GM12878 (cell line): ENCODE measurements at regions not wholly inside any gene's neighbourhood (a gene's known extent, or its start where the extent isn't known, plus 50 kb on each side); places are given as distances from the start of the nearest gene placed in this dataset.

Experiments
- ATAC-seq: fragments of 200-7000 bp; cut with Tn5 transposase; 3 replicates; pipeline ENCODE4 v1.9.1; 2020; ENCODE audit warnings: mild to moderate bottlenecking, moderate library complexity
- BruUV-seq: library from RNA; stranded (reverse); fragments of 400-500 nt; replicated peaks from 2 replicates; lab custom pipeline; 2021; lab: Mats Ljungman, UMichigan
- CTCF ChIA-PET: fragments of 300-600 bp; sonication (Branson Sonifier 250); formaldehyde crosslinking; extraction: SDS; loops from one replicate; lab custom pipeline; 2021; ENCODE audit warnings: inconsistent platforms; lab: Yijun Ruan, JAX
- POLR2A ChIA-PET: fragments of 350-600 bp; formaldehyde crosslinking; extraction: SDS; loops from one replicate; lab custom pipeline; 2021; ENCODE audit warnings: inconsistent platforms; lab: Charles Lee
- RAD21 ChIA-PET: fragments of 300-600 bp; sonication (Branson Sonifier 250); formaldehyde crosslinking; loops from one replicate; lab custom pipeline; 2023; ENCODE audit warnings: antibody characterized with exemption; ENCODE audit not compliant: unreplicated experiment; lab: Charles Lee
- SMC1A ChIA-PET: fragments of 300-600 bp; sonication (Branson Sonifier 250); formaldehyde crosslinking; loops from one replicate; lab custom pipeline; 2023; ENCODE audit not compliant: unreplicated experiment, uncharacterized antibody; lab: Charles Lee
- DNase-seq: peaks from one replicate; pipeline ENCODE4 v3.0.0-alpha.2; 2011; ENCODE audit warnings: low read depth, low spot score
- FAIRE-seq: peaks from 3 replicates; lab custom pipeline; 2011; peaks lifted over from hg19 to GRCh38; lab: Jason Lieb, UNC
- H2AFZ ChIP-seq: 2 replicates; pipeline ENCODE4 v1.6.0; 2011; ENCODE audit warnings: low read depth, low read length, control low read depth; ENCODE audit not compliant: control insufficient read depth
- H3K27ac ChIP-seq: 2 replicates; pipeline ENCODE4 v1.5.1; 2011; ENCODE audit warnings: control low read depth; ENCODE audit not compliant: control insufficient read depth, insufficient read depth
- H3K27me3 ChIP-seq, 2 experiments: replicated peaks in 1 of 2; 2 replicates each; pipeline versions ENCODE4 v1.6.0 to v1.6.1; 2011; ENCODE audit warnings: low read length in 1 of 2; ENCODE audit not compliant: control insufficient read depth in 2 of 2, insufficient read depth in 2 of 2
- H3K36me3 ChIP-seq, 2 experiments: 2 replicates each; pipeline ENCODE4 v1.5.1; 2011; ENCODE audit warnings: low read length in 1 of 2; ENCODE audit not compliant: control insufficient read depth in 2 of 2, insufficient read depth in 2 of 2
- H3K4me1 ChIP-seq: 2 replicates; pipeline ENCODE4 v1.6.1; 2011; ENCODE audit warnings: mild to moderate bottlenecking, low read length, moderate library complexity, mixed read lengths; ENCODE audit not compliant: control insufficient read depth, insufficient read depth
- H3K4me2 ChIP-seq: 2 replicates; pipeline ENCODE4 v1.6.0; 2011; ENCODE audit warnings: control low read depth; ENCODE audit not compliant: control insufficient read depth, insufficient read depth
- H3K4me3 ChIP-seq: fragments of 200-600 bp; sonication (generic); 2 replicates; pipeline ENCODE4 v1.5.1; 2016
- H3K79me2 ChIP-seq: 2 replicates; pipeline ENCODE4 v1.6.0; 2011; ENCODE audit warnings: low read length; ENCODE audit not compliant: control insufficient read depth, insufficient read depth
- H3K9ac ChIP-seq: 2 replicates; pipeline ENCODE4 v1.8.0; 2011; ENCODE audit warnings: low read length, control low read depth, mixed read lengths; ENCODE audit not compliant: control insufficient read depth, insufficient read depth
- H3K9me3 ChIP-seq: replicated peaks from 3 replicates; pipeline ENCODE4 v1.5.1; 2011; ENCODE audit warnings: mild to moderate bottlenecking, low read length; ENCODE audit not compliant: control insufficient read depth, insufficient read depth
- H4K20me1 ChIP-seq: 2 replicates; pipeline ENCODE4 v1.6.0; 2011; ENCODE audit not compliant: control insufficient read depth, insufficient read depth
- ASH2L ChIP-seq: fragments of 300-600, 200-600 bp; sonication (generic); IDR thresholded peaks from 2 replicates; pipeline ENCODE4 v1.6.1; 2017; ENCODE audit warnings: low read depth, mild to moderate bottlenecking, borderline replicate concordance
- BACH1 ChIP-seq: fragments of 450-650 bp; IDR thresholded peaks from 2 replicates; pipeline ENCODE4 v1.6.1; 2017; ENCODE audit warnings: mild to moderate bottlenecking, borderline replicate concordance
- CREB1 ChIP-seq: IDR thresholded peaks from 2 replicates; pipeline ENCODE4 v1.6.1; 2012; ENCODE audit warnings: low read depth, mild to moderate bottlenecking, inconsistent platforms
- FOS ChIP-seq: IDR thresholded peaks from 3 replicates; pipeline ENCODE4 v1.6.1; 2011; ENCODE audit warnings: borderline replicate concordance; ENCODE audit not compliant: insufficient read length; ENCODE audit errors: extremely low read depth
- GABPA ChIP-seq: IDR thresholded peaks from 2 replicates; pipeline ENCODE4 v1.6.1; 2014; ENCODE audit warnings: antibody characterized with exemption, low read depth, mild to moderate bottlenecking, inconsistent platforms
- GATAD2B ChIP-seq: fragments of 450-650 bp; conservative IDR thresholded peaks from 2 replicates; pipeline ENCODE4 v1.6.1; 2017; ENCODE audit warnings: low read depth, mild to moderate bottlenecking, moderate library complexity
- HDAC6 ChIP-seq: fragments of 200-600 bp; sonication (generic); IDR thresholded peaks from one replicate; pipeline ENCODE4 v1.8.0; 2017; ENCODE audit warnings: antibody characterized with exemption; ENCODE audit not compliant: unreplicated experiment
- IKZF2 ChIP-seq, 2 experiments: fragments of 450-650 bp; IDR thresholded peaks; 2 replicates each; pipeline ENCODE4 v1.6.1; 2017; ENCODE audit warnings: mild to moderate bottlenecking in 2 of 2, moderate library complexity in 2 of 2
- JUND ChIP-seq: IDR thresholded peaks from 2 replicates; pipeline ENCODE4 v1.6.1; 2012; ENCODE audit warnings: low read depth, mild to moderate bottlenecking, low read length, improper control_type of control experiment, moderate library complexity
- MEF2B ChIP-seq: fragments of 450-650 bp; IDR thresholded peaks from 2 replicates; pipeline ENCODE4 v1.6.1; 2018; ENCODE audit warnings: mild to moderate bottlenecking, moderate library complexity; ENCODE audit not compliant: partially characterized antibody, poor library complexity, severe bottlenecking
- MTA3 ChIP-seq: IDR thresholded peaks from 2 replicates; pipeline ENCODE4 v1.6.1; 2012; ENCODE audit warnings: low read length, inconsistent platforms, borderline replicate concordance
- NR2C1 ChIP-seq: fragments of 450-650 bp; IDR thresholded peaks from 2 replicates; pipeline ENCODE4 v1.6.1; 2017; ENCODE audit warnings: antibody characterized with exemption, mild to moderate bottlenecking, moderate library complexity
- NR2C2 ChIP-seq: IDR thresholded peaks from 2 replicates; pipeline ENCODE4 v1.6.1; 2011; ENCODE audit warnings: borderline replicate concordance, low read depth; ENCODE audit not compliant: control insufficient read depth, insufficient read length
- PAX5 ChIP-seq: IDR thresholded peaks from 2 replicates; pipeline ENCODE4 v1.6.1; 2011; ENCODE audit warnings: low read depth, low read length, borderline replicate concordance
- POLR2A ChIP-seq: IDR thresholded peaks from 2 replicates; pipeline ENCODE4 v1.6.1; 2011; ENCODE audit warnings: low read depth, mild to moderate bottlenecking, low read length
- SP1 ChIP-seq: IDR thresholded peaks from one replicate; pipeline ENCODE4 v1.6.1; 2011; ENCODE audit warnings: low read depth, low read length
- SPI1 ChIP-seq: IDR thresholded peaks from 2 replicates; pipeline ENCODE4 v1.6.1; 2011; ENCODE audit warnings: low read depth, mild to moderate bottlenecking, low read length, moderate library complexity, borderline replicate concordance; ENCODE audit not compliant: insufficient read depth
- SREBF1 ChIP-seq: IDR thresholded peaks from 2 replicates; pipeline ENCODE4 v1.6.1; 2012; ENCODE audit warnings: mild to moderate bottlenecking, low read length
- TCF7 ChIP-seq: IDR thresholded peaks from 2 replicates; pipeline ENCODE4 v1.6.1; 2014; ENCODE audit warnings: antibody characterized with exemption, borderline replicate concordance
- ZBTB40 ChIP-seq: fragments of 450-650 bp; IDR thresholded peaks from 2 replicates; pipeline ENCODE4 v1.6.1; 2016; ENCODE audit warnings: mild to moderate bottlenecking, moderate library complexity, borderline replicate concordance
- WGBS: methylation state at CpG from one replicate; pipeline ENCODE4 v1.1.6; 2016; ENCODE audit warnings: low lambda C conversion rate; ENCODE audit not compliant: insufficient replicate concordance, insufficient coverage; ENCODE audit errors: missing lambda C conversion rate; 5-methylcytosine and 5-hydroxymethylcytosine counted together
- in situ Hi-C: fragments of 300-500 bp; cut with MboI; formaldehyde crosslinking; loops from 9 replicates; pipeline ENCODE4 v1.14.3; 2018; ENCODE audit warnings: mixed read lengths
- intact Hi-C: fragments of 100-400 bp; cut with micrococcal nuclease; formaldehyde crosslinking; loops from one replicate; pipeline ENCODE4 v1.14.2; 2022; ENCODE audit not compliant: unreplicated experiment

- Histone ChIP-seq H4K20me1 (no peaks in the 10 kb centered on the region), H3K4me3 (no peak overlapping the region), H2AFZ (no peak overlapping the region), H3K4me1 (no peaks in the 10 kb centered on the region), H3K27me3 (no peaks in the 10 kb centered on the region), H3K27ac (no peak overlapping the region), H3K4me2 (no peak overlapping the region), H3K9ac (no peak overlapping the region), H3K9me3 (no peaks in the 10 kb centered on the region), H3K36me3 (no peaks in the 10 kb centered on the region), H3K79me2 (no peaks in the 10 kb centered on the region)
- ChIA-PET CTCF (interaction anchor here (0.6 to 1.6 kb wide), 4 partner anchors 46 to 135 kb away, joined by 3 to 4 read pairs (median 3); no protein-coding TSS in a partner anchor), SMC1A (interaction anchor here (1.0 to 2.4 kb wide), 4 partner anchors 9 to 24 kb away, joined by 3 to 9 read pairs (median 5); no protein-coding TSS in a partner anchor), RAD21 (interaction anchor here (0.8 to 1.6 kb wide), 3 partner anchors 8 to 157 kb away, joined by 3 to 5 read pairs (median 4); no protein-coding TSS in a partner anchor), POLR2A (interaction anchor here (1.5 kb wide), 1 partner anchor 9 kb away, joined by 6 read pairs; no protein-coding TSS in a partner anchor)
- FAIRE-seq (no peak), DNase-seq (no peak), ATAC-seq (no peak)
- in situ Hi-C loops (no loop called here), intact Hi-C loops (no loop called here)
- 75% methylated on average over 5 of the region's 5 CpGs for WGBS
- no peak for TF ChIP-seq FOS
- TF ChIP-seq SPI1: no peak
- no peak for TF ChIP-seq HDAC6
- no peak for TF ChIP-seq TCF7
- no peak for TF ChIP-seq GATAD2B
- no peak for TF ChIP-seq IKZF2 (IDR thresholded peaks at IDR 0.05)
- TF ChIP-seq NR2C2: no peak
- TF ChIP-seq MEF2B: no peak
- no peak for TF ChIP-seq PAX5
- TF ChIP-seq MTA3: no peak
- TF ChIP-seq ASH2L: no peak
- TF ChIP-seq ZBTB40: no peak
- no peak for TF ChIP-seq CREB1
- no peak for TF ChIP-seq SREBF1
- no peak for TF ChIP-seq GABPA
- no peak for TF ChIP-seq BACH1
- TF ChIP-seq JUND: no peak
- TF ChIP-seq POLR2A: no peak
- no peak for TF ChIP-seq NR2C1
- no peak for TF ChIP-seq SP1
- no TSS peak for BruUV-seq
Measured at GRCh38 chr7:22896917-22897316, 74.3 kb upstream of the TOMM7 start.
